B cell (primary cell): ENCODE measurements at regions not wholly inside any gene's neighbourhood (a gene's known extent, or its start where the extent isn't known, plus 50 kb on each side); places are given as distances from the start of the nearest gene placed in this dataset.
"Not testable (repeated sequence)": the region's sequence is repeated elsewhere in the genome, so short reads cannot be mapped to it uniquely, and the experiment has no call there.

Experiments used
- ATAC-seq: fragments of 200-7000 bp; cut with Tn5 transposase; one replicate; pipeline ENCODE4 v1.10.0; 2021; ENCODE audit warnings: low read depth, mild to moderate bottlenecking, moderate number of reproducible peaks, moderate library complexity
- CTCF ChIA-PET: fragments of 350-600 bp; sonication (Branson Sonifier 250); formaldehyde crosslinking; loops from one replicate; lab custom pipeline; 2021; ENCODE audit warnings: antibody characterized with exemption, inconsistent platforms; lab: Charles Lee
- POLR2A ChIA-PET: fragments of 350-600 bp; sonication (Branson Sonifier 250); formaldehyde crosslinking; loops from one replicate; lab custom pipeline; 2021; ENCODE audit warnings: antibody characterized with exemption; lab: Charles Lee
- DNase-seq: peaks from one replicate; pipeline ENCODE4 v3.0.0; 2013
- H2AFZ ChIP-seq: 2 replicates; pipeline ENCODE4 v1.6.1; 2012; ENCODE audit warnings: mild to moderate bottlenecking, low read depth, low read length; ENCODE audit not compliant: insufficient read depth, poor library complexity, severe bottlenecking
- H3K27ac ChIP-seq, 2 donors: 1 replicate in 1 of 2; 2 replicates in 1 of 2; pipeline ENCODE4 v1.5.1; 2012 to 2013; ENCODE audit warnings: low read length in 2 of 2, mild to moderate bottlenecking in 2 of 2, moderate library complexity in 1 of 2
- H3K27me3 ChIP-seq, 4 experiments: fragments of 200-600 bp in 1 of 4; sonication (generic) in 1 of 4; replicated peaks in 1 of 4; 1 replicate in 2 of 4; 2 replicates in 2 of 4; pipeline versions ENCODE4 v1.6.1 to v1.7.0; 2013 to 2016; ENCODE audit warnings: low read length in 3 of 4, mild to moderate bottlenecking in 2 of 4, mixed read lengths in 1 of 4, moderate library complexity in 1 of 4; ENCODE audit not compliant: insufficient read depth in 4 of 4, control insufficient read depth in 3 of 4; ENCODE audit errors: control extremely low read depth in 1 of 4
- H3K36me3 ChIP-seq, 2 experiments: replicated peaks in 1 of 2; 1 replicate in 1 of 2; 2 replicates in 1 of 2; pipeline versions ENCODE4 v1.6.1 to v1.7.1; 2013; ENCODE audit warnings: low read length in 1 of 2; ENCODE audit not compliant: insufficient read depth in 2 of 2, control insufficient read depth in 1 of 2; ENCODE audit errors: control extremely low read depth in 1 of 2, extremely low read depth in 1 of 2
- H3K4me1 ChIP-seq, 2 donors: fragments of 200-600 bp in 1 of 2; sonication (generic) in 1 of 2; 1 replicate in 1 of 2; 2 replicates in 1 of 2; pipeline versions ENCODE4 v1.5.1 to v1.6.1; 2013 to 2017; ENCODE audit warnings: low read length in 2 of 2; ENCODE audit not compliant: control insufficient read depth in 2 of 2, insufficient read depth in 2 of 2
- H3K4me2 ChIP-seq: replicated peaks from 2 replicates; pipeline ENCODE3; 2012; ENCODE audit warnings: mild to moderate bottlenecking, low read depth, low read length; ENCODE audit not compliant: poor library complexity, severe bottlenecking
- H3K4me3 ChIP-seq, 5 experiments: fragments of 200-600 bp in 1 of 5; sonication (generic) in 1 of 5; 1 replicate in 3 of 5; 2 replicates in 2 of 5; pipeline versions ENCODE4 v1.5.1 to v1.7.0; 2011 to 2016; ENCODE audit warnings: low read length in 4 of 5, mild to moderate bottlenecking in 4 of 5, low read depth in 2 of 5, control low read depth in 1 of 5, moderate library complexity in 1 of 5; ENCODE audit not compliant: insufficient read depth in 1 of 5; ENCODE audit errors: control extremely low read depth in 1 of 5, extremely low read depth in 1 of 5
- H3K79me2 ChIP-seq: fragments of 200-600 bp; sonication (generic); one replicate; pipeline ENCODE4 v1.6.0; 2016; ENCODE audit warnings: low read length; ENCODE audit not compliant: control insufficient read depth, insufficient read depth
- H3K9ac ChIP-seq: fragments of 200-600 bp; sonication (generic); 2 replicates; pipeline ENCODE4 v1.6.1; 2017; ENCODE audit warnings: mild to moderate bottlenecking, low read length, moderate library complexity
- H3K9me3 ChIP-seq, 3 donors: one replicate each; pipeline versions ENCODE4 v1.6.1 to v1.7.1; 2013; ENCODE audit warnings: low read length in 2 of 3; ENCODE audit not compliant: control insufficient read depth in 2 of 3, insufficient read depth in 1 of 3; ENCODE audit errors: control extremely low read depth in 1 of 3
- H4K20me1 ChIP-seq: 2 replicates; pipeline ENCODE4 v1.6.0; 2012; ENCODE audit warnings: mild to moderate bottlenecking, low read length; ENCODE audit not compliant: insufficient read depth, control insufficient read depth, poor library complexity, severe bottlenecking
- H3K27ac Mint-ChIP-seq: one replicate; pipeline ENCODE4 v1.8.0; 2021; ENCODE audit warnings: mixed read lengths
- H3K27me3 Mint-ChIP-seq: one replicate; pipeline ENCODE4 v1.8.0; 2021; ENCODE audit warnings: mixed read lengths
- H3K4me1 Mint-ChIP-seq: one replicate; pipeline ENCODE4 v1.8.0; 2021; ENCODE audit warnings: mixed read lengths
- H3K4me3 Mint-ChIP-seq: one replicate; pipeline ENCODE4 v1.8.0; 2021; ENCODE audit warnings: mixed read lengths
- H3K9me3 Mint-ChIP-seq: one replicate; pipeline ENCODE4 v1.8.0; 2022; ENCODE audit warnings: mixed read lengths; ENCODE audit not compliant: insufficient read depth
- EZH2 ChIP-seq: IDR thresholded peaks from 2 replicates; pipeline ENCODE4 v1.6.1; 2012; ENCODE audit warnings: borderline replicate concordance, low read depth, mild to moderate bottlenecking, moderate library complexity, low read length; ENCODE audit not compliant: insufficient read depth, poor library complexity, severe bottlenecking
- WGBS: methylation state at CpG from one replicate; pipeline ENCODE4 v1.1.5; 2013; ENCODE audit warnings: missing lambda C conversion rate; ENCODE audit not compliant: insufficient coverage; 5-methylcytosine and 5-hydroxymethylcytosine counted together
- intact Hi-C: fragments of 100-400 bp; cut with micrococcal nuclease; formaldehyde crosslinking; loops from one replicate; pipeline ENCODE4 v1.10.0; 2022
- TF ChIP-seq, protein P1 (sequence below): fragments of 200-600 bp; IDR thresholded peaks from one replicate; pipeline ENCODE4 v1.8.0; 2022; ENCODE audit warnings: antibody characterized with exemption, mild to moderate bottlenecking

GRCh38 chr14:54261283-54261682 is 135.5 kb upstream of the CDKN3 start:
- H3K79me2 ChIP-seq = no peaks in the 10 kb centered on the region
- no peak for DNase-seq
- H3K4me3 Mint-ChIP-seq = no peak overlapping the region
- ChIA-PET POLR2A (no interaction called here), CTCF (no interaction called here)
- no peak overlapping the region for H3K4me3 ChIP-seq
- no peak overlapping the region for H3K27ac Mint-ChIP-seq
- H4K20me1 ChIP-seq = no peaks in the 10 kb centered on the region
- H3K27ac ChIP-seq = no peak overlapping the region
- TF ChIP-seq EZH2 = no peak
- TF ChIP-seq, protein P1, sequence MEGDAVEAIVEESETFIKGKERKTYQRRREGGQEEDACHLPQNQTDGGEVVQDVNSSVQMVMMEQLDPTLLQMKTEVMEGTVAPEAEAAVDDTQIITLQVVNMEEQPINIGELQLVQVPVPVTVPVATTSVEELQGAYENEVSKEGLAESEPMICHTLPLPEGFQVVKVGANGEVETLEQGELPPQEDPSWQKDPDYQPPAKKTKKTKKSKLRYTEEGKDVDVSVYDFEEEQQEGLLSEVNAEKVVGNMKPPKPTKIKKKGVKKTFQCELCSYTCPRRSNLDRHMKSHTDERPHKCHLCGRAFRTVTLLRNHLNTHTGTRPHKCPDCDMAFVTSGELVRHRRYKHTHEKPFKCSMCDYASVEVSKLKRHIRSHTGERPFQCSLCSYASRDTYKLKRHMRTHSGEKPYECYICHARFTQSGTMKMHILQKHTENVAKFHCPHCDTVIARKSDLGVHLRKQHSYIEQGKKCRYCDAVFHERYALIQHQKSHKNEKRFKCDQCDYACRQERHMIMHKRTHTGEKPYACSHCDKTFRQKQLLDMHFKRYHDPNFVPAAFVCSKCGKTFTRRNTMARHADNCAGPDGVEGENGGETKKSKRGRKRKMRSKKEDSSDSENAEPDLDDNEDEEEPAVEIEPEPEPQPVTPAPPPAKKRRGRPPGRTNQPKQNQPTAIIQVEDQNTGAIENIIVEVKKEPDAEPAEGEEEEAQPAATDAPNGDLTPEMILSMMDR = no peak
- no peaks in the 10 kb centered on the region for H3K4me1 ChIP-seq
- H3K27me3 Mint-ChIP-seq = peaks cover 16% of the 10 kb centered on the region
- no peaks in the 10 kb centered on the region for H3K9me3 Mint-ChIP-seq
- WGBS = 97% methylated on average over 4 of the region's 7 CpGs
- H3K27me3 ChIP-seq = peaks cover 0 to 2% (median 0%) of the 10 kb centered on the region in 4 experiments
- H3K9me3 ChIP-seq = no peaks in the 10 kb centered on the region
- H3K9ac ChIP-seq = no peak overlapping the region
- H3K36me3 ChIP-seq = no peaks in the 10 kb centered on the region
- H3K4me1 Mint-ChIP-seq = peaks cover 5% of the 10 kb centered on the region
- intact Hi-C loops = no loop called here
- no peak for ATAC-seq
- H3K4me2 ChIP-seq = no peak overlapping the region
- H2AFZ ChIP-seq = no peak overlapping the region

- H3K4me3 Mint-ChIP-seq, H3K4me1 ChIP-seq, H4K20me1 ChIP-seq, H3K9me3 Mint-ChIP-seq, H3K4me3 ChIP-seq, H3K36me3 ChIP-seq, POLR2A ChIA-PET, H3K9me3 ChIP-seq, H3K9ac ChIP-seq, H3K79me2 ChIP-seq, ATAC-seq, H3K4me2 ChIP-seq, intact Hi-C loops, H3K27me3 ChIP-seq, DNase-seq, CTCF ChIA-PET, H3K27ac Mint-ChIP-seq, H2AFZ ChIP-seq: not testable (repeated sequence)
- peaks cover 14% of the 10 kb centered on the region for H3K4me1 Mint-ChIP-seq
- peaks cover 12% of the 10 kb centered on the region for H3K27me3 Mint-ChIP-seq
- peak overlapping the region; percentile 11 to 31 for H3K27ac ChIP-seq
- 88% methylated on average over 1 of the region's 3 CpGs for WGBS
These were observed 130.2 kb upstream of the CDKN3 start for GRCh38 chr14:54266616-54267015.
